Small intestine (tissue), 7 donors: ENCODE measurements at regions not wholly inside any gene's neighbourhood (a gene's known extent, or its start where the extent isn't known, plus 50 kb on each side); places are given as distances from the start of the nearest gene placed in this dataset.

Source experiments
- DNase-seq, 2 donors: peaks; one replicate each; pipeline versions ENCODE4 v3.0.0 to v3.0.0-alpha.2; 2013
- FAIRE-seq: peaks from 2 replicates; lab custom pipeline; 2012; peaks lifted over from hg19 to GRCh38; lab: Jason Lieb, UNC
- H3K27ac ChIP-seq, 3 donors: one replicate each; pipeline ENCODE4 v1.5.1; 2013; ENCODE audit warnings: low read length in 2 of 3, mild to moderate bottlenecking in 2 of 3, control low read depth in 1 of 3, inconsistent platforms in 1 of 3, low read depth in 1 of 3, moderate library complexity in 1 of 3
- H3K27me3 ChIP-seq, 3 donors: one replicate each; pipeline ENCODE4 v1.6.1; 2013; ENCODE audit warnings: low read length in 3 of 3, inconsistent platforms in 1 of 3; ENCODE audit not compliant: control insufficient read depth in 3 of 3, insufficient read depth in 3 of 3
- H3K36me3 ChIP-seq, 3 donors: one replicate each; pipeline ENCODE4 v1.6.1; 2013; ENCODE audit warnings: low read length in 3 of 3, inconsistent platforms in 1 of 3, low read depth in 1 of 3, mild to moderate bottlenecking in 1 of 3, moderate library complexity in 1 of 3; ENCODE audit not compliant: control insufficient read depth in 3 of 3, insufficient read depth in 2 of 3
- H3K4me1 ChIP-seq, 3 donors: one replicate each; pipeline ENCODE4 v1.6.1; 2013; ENCODE audit warnings: low read length in 2 of 3, inconsistent platforms in 1 of 3, low read depth in 1 of 3, mild to moderate bottlenecking in 1 of 3, moderate library complexity in 1 of 3; ENCODE audit not compliant: control insufficient read depth in 3 of 3, insufficient read depth in 2 of 3
- H3K4me3 ChIP-seq, 3 donors: one replicate each; pipeline ENCODE4 v1.5.1; 2013; ENCODE audit warnings: low read length in 3 of 3, control low read depth in 1 of 3, inconsistent platforms in 1 of 3, low read depth in 1 of 3, mild to moderate bottlenecking in 1 of 3, moderate library complexity in 1 of 3
- H3K9me3 ChIP-seq, 2 donors: one replicate each; pipeline ENCODE4 v1.6.1; 2013; ENCODE audit warnings: low read depth in 1 of 2, low read length in 1 of 2; ENCODE audit not compliant: control insufficient read depth in 2 of 2, insufficient read depth in 1 of 2
- WGBS, 3 donors: extraction: QIAGEN DNeasy Blood & Tissue Kit; methylation state at CpG; one replicate each; pipeline ENCODE4 v1.1.7; 2013; 5-methylcytosine and 5-hydroxymethylcytosine counted together
- donor health status: healthy with polysubstance abuse.
- donor health status: control.
- donor health status: control.
- donor health status: Bipolar disorder and iron deficiency.
- donor health status: healthy.

DNA sequence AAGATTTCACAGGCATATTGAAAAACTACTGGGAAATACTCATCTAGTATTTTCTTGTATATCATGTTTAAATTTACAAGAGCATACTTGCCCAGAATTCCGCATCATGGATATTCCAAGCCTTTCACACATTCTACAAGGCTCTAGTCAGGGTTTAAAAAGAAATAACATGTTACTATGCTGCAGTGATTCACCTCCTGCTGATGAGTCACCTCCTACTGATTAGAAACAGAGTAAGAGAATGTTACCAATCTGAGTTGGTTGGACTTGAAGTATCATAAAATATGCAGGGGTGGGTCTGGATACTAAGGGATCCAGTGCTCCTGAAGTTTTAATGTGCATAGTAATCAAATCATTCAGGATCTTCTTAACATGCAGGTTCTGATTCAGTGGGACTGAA lies 192.0 kb upstream of the ANK2 start:
- H3K9me3 ChIP-seq = no peaks in the 10 kb centered on the region
- H3K36me3 ChIP-seq = no peaks in the 10 kb centered on the region
- no peak overlapping the region for H3K4me3 ChIP-seq
- no peak for FAIRE-seq
- H3K4me1 ChIP-seq = no peaks in the 10 kb centered on the region
- H3K27ac ChIP-seq = no peak overlapping the region
- H3K27me3 ChIP-seq = no peaks in the 10 kb centered on the region
- DNase-seq = no peak
- WGBS, 3 donors = 82 to 88% (median 87%) methylated on average over 1 of the region's 1 CpG

DNA sequence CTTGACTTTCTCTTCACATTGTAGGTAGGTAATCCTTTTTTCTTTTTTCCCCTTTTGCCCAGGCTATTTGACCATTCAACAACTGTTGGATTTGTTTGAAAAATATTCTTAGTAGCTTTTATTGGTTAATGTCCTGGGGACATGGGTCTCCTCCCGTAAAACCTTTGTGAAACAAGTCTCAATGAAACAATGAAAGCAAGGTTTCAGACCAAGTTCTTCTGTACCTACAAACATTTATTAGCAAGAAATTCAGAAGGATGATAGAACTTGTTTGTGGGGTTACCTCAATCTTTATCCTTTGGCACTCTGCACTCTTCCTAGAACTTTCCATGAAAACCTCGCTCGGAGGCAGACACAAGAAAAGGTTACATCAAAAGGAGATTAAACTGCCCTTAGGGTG lies 190.7 kb upstream of the ANK2 start:
- no peak for FAIRE-seq
- no peaks in the 10 kb centered on the region for H3K36me3 ChIP-seq
- 90 to 97% (median 91%) methylated on average over 3 of the region's 3 CpGs for WGBS, 3 donors

DNA sequence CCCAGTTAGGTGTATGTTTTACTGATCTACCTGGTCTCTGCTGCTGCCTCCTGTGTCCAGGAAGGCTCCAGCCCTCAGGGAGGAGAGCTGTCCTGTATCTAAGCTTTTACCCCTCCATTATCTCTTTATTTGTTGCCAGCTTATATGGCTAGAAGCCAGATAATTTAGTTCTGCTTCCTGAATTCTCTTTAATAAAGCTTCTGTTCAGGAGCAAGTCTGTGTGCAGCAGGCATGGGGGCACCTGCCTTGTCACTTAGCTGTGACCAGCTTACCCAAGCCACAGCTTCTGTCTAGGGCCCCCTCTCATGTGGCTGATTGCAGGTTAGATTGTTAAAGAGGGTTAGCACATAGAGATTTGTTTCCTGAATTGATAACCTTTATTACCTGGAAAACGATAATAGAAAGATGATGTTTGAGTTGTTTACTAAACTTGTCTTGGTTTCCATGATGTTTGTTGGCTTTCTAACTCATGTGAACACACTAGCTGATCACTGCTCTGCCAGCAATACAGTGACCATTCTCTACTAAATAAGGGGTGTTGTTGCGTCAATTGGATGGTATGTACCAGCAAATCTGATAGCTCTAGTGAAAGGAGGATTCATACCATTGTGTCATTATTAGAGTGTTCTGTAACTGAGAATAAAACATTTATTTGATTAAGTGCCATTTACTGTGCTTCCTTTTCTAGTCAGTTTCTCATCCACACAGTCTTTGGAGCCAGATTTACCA lies 189.8 kb upstream of the ANK2 start:
- no peak for FAIRE-seq
- WGBS, 3 donors = 54 to 82% (median 60%) methylated on average over 2 of the region's 2 CpGs

More for the DNA sequence above, 190.7 kb upstream of the ANK2 start:
- DNase-seq = no peak
- Histone ChIP-seq H3K9me3 (no peaks in the 10 kb centered on the region), H3K27ac (no peak overlapping the region), H3K27me3 (no peaks in the 10 kb centered on the region), H3K4me3 (no peak overlapping the region), H3K4me1 (no peaks in the 10 kb centered on the region)

DNA sequence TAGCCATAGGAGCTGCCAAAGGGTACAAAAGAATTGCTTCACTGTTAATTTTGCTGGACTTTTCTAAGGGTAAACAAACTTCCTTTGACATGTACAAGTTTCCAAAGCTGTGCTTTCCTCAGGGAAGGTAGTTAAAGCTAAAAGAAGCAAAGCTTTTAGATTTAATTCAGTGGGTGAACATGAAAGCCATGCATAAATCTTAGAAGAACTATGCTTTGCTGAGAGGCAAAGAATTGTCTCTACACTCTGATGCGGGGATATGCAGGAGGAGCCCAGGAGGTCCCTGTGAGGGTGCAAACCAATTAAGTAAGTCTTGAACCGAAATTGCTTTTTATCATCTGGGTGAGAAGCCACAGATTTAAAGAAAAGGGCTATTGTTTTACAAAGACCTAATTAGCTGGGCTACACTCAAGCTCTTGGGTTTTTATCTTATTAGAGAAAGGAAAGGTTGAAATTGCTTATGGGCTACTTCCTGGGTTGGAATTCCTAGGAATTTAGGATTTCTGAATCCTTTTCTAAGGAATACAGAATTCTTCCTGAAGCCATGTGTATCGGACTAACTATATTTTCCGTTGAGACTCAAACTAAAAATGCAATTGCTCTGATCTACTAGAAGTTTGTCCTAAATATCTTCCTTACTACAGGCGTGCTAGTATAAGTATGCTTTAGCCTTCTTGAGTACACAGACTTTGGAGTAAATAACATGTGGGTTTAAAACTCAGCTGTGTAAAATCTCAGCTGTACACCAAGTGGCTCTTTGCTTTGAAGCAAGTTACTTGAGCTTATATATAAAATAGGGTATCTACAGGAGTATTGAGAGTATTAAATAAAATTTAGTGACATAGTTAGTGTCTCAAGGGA lies 188.4 kb upstream of the ANK2 start:
- Histone ChIP-seq H3K27ac (no peak overlapping the region), H3K9me3 (no peaks in the 10 kb centered on the region), H3K27me3 (no peaks in the 10 kb centered on the region), H3K4me3 (no peak overlapping the region), H3K4me1 (no peaks in the 10 kb centered on the region), H3K36me3 (no peaks in the 10 kb centered on the region)
- 48 to 58% (median 51%) methylated on average over 5 of the region's 5 CpGs for WGBS, 3 donors
- DNase-seq (no peak), FAIRE-seq (no peak)

More for the DNA sequence above, 189.8 kb upstream of the ANK2 start:
- no peaks in the 10 kb centered on the region for H3K4me1 ChIP-seq
- no peak overlapping the region for H3K27ac ChIP-seq
- no peak overlapping the region for H3K4me3 ChIP-seq
- H3K27me3 ChIP-seq = no peaks in the 10 kb centered on the region
- no peaks in the 10 kb centered on the region for H3K9me3 ChIP-seq
- no peaks in the 10 kb centered on the region for H3K36me3 ChIP-seq
- DNase-seq = no peak

DNA sequence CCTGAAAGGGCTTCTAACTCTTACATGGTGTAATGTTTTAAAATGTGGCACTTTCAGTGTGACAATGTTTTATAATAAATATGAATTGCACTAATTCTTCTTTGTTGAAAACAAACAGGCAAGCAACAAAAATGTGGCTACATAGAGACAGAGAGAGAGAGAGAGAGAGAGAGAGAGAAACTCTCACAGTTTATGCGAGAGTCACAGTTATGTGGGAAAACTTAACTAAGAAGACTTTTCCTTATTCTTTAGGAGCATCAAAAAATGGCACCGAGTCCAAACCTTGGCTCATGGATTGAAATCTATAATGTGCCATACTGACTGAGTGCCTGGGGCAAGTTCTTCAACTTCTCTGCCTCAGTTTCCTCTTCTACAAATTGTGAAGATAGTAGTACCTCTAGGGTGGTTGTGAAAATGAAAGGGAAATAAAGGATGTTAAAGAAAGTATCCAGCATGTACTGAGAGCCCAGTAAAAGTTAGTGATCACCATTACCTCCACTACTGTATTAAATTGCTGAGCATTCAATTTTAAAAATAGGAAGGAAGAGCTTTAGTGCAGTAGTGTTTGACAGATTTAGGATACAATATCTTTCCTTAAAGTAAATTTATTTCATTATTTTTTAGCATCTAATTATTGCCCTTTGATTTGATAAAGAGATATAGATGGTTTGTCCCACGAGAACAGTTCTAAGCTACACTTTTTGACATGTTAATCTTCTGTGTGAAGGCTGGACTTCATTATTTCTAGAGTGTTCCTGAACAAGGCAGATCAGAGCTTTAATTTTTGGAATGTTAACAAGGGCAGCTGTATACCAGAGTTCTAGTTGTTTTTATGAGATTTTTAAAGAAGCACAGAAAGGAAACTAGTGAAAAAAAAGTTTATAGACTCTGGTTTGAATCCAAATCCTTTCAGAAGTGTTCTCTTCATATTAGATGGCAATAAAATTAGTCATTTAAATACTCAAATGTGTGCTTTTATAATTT lies 187.5 kb upstream of the ANK2 start:
- WGBS, 3 donors = 59 to 72% (median 70%) methylated on average over 3 of the region's 3 CpGs
- DNase-seq (no peak), FAIRE-seq (no peak)
- Histone ChIP-seq H3K27me3 (no peaks in the 10 kb centered on the region), H3K4me3 (no peak overlapping the region), H3K9me3 (no peaks in the 10 kb centered on the region), H3K36me3 (no peaks in the 10 kb centered on the region), H3K4me1 (no peaks in the 10 kb centered on the region), H3K27ac (no peak overlapping the region)

DNA sequence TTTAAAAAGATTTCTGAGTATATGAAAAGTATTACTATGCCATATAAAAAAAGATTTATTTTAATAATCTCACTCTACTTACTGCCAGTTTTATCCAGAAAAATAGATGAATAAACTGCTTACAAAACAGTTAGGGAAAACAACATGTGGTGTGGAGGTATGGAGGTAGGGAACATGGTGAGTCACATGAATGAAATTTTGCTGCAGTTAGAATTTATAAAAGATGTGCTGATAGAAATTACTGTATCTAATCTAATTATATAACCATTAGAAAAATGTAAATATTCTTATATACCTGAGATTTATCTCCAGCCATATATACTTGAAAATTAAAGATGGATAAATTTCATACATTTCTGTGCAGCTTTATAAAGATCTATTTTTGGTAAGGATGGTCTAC lies 184.0 kb upstream of the ANK2 start:
- H3K4me1 ChIP-seq = no peaks in the 10 kb centered on the region
- no peaks in the 10 kb centered on the region for H3K27me3 ChIP-seq
- H3K4me3 ChIP-seq = no peak overlapping the region
- FAIRE-seq (no peak), DNase-seq (no peak)
- H3K27ac ChIP-seq = no peak overlapping the region
- no peaks in the 10 kb centered on the region for H3K36me3 ChIP-seq
- no peaks in the 10 kb centered on the region for H3K9me3 ChIP-seq

DNA sequence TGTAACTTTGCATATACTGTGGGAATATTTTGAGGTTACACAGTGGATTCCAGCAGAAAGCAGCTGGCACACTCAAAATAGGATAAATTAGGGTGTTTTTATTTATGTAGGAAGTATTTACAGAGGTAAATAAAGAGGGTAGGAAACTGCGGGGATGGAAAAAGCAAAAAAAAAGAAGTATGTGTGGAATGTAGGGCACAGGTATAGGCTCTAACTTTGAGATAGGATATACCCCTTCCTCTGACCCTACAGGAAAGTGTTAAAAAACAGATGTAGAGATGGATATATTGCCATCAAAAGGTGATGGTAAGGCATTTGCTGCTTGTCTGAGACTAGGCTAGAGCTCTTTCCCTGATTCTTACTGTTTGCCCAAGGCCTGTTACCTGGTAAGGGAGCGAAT lies 173.1 kb upstream of the ANK2 start:
- WGBS, 3 donors = 33 to 68% (median 43%) methylated on average over 2 of the region's 2 CpGs
- H3K27me3 ChIP-seq = no peaks in the 10 kb centered on the region
- no peak overlapping the region for H3K4me3 ChIP-seq
- no peaks in the 10 kb centered on the region for H3K9me3 ChIP-seq
- no peak overlapping the region for H3K27ac ChIP-seq
- no peaks in the 10 kb centered on the region for H3K36me3 ChIP-seq
- FAIRE-seq (no peak), DNase-seq (no peak)
- no peaks in the 10 kb centered on the region for H3K4me1 ChIP-seq

DNA sequence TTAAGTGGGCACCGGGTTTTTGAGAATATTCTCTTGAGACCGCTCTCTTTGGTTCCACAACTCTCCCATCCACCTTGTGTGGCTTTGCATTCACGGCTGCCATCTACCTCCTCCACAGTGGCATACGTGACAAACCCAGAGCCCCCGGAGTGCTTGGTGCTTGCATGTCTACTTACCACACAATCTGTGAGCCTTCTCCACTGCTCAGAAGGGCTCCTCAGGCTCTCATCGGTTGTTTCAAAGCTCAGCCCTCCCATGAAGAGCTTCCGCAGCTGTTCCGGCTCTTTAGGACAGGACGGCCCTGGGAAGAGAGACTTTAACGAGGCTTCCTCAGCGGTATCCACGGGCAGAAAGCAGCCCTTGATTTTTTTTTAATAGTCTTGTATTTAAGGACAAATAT lies 167.6 kb upstream of the ANK2 start:
- Histone ChIP-seq H3K27me3 (no peaks in the 10 kb centered on the region), H3K27ac (no peak overlapping the region), H3K4me1 (no peaks in the 10 kb centered on the region), H3K36me3 (no peaks in the 10 kb centered on the region), H3K9me3 (no peaks in the 10 kb centered on the region), H3K4me3 (no peak overlapping the region)
- 60 to 77% (median 68%) methylated on average over 12 of the region's 12 CpGs for WGBS, 3 donors
- FAIRE-seq (no peak), DNase-seq (no peak)
